DOHH2 (cell line): ENCODE measurements at regions not wholly inside any gene's neighbourhood (a gene's known extent, or its start where the extent isn't known, plus 50 kb on each side); places are given as distances from the start of the nearest gene placed in this dataset.

Experiments used
- CTCF ChIP-seq: fragments of 200-600 bp; sonication (generic); IDR thresholded peaks from one replicate; pipeline ENCODE4 v1.5.1; 2014; ENCODE audit warnings: antibody characterized with exemption, mild to moderate bottlenecking, low read depth, low read length; ENCODE audit not compliant: poor library complexity, severe bottlenecking
- EZH2phosphoT487 ChIP-seq: fragments of 200-600 bp; sonication (generic); IDR thresholded peaks from 2 replicates; pipeline ENCODE4 v1.6.1; 2017; ENCODE audit warnings: borderline replicate concordance, mild to moderate bottlenecking, antibody characterized with exemption, low read length, moderate library complexity, mixed read lengths

GRCh38 chr5:145118611-145119010, 716.5 kb downstream of the PRELID2 start:
- TF ChIP-seq CTCF = no peak
- no peak for TF ChIP-seq EZH2phosphoT487
